ENCODE measurements at regions not wholly inside any gene's neighbourhood (a gene's known extent, or its start where the extent isn't known, plus 50 kb on each side); places are given as distances from the start of the nearest gene placed in this dataset.

DNA sequence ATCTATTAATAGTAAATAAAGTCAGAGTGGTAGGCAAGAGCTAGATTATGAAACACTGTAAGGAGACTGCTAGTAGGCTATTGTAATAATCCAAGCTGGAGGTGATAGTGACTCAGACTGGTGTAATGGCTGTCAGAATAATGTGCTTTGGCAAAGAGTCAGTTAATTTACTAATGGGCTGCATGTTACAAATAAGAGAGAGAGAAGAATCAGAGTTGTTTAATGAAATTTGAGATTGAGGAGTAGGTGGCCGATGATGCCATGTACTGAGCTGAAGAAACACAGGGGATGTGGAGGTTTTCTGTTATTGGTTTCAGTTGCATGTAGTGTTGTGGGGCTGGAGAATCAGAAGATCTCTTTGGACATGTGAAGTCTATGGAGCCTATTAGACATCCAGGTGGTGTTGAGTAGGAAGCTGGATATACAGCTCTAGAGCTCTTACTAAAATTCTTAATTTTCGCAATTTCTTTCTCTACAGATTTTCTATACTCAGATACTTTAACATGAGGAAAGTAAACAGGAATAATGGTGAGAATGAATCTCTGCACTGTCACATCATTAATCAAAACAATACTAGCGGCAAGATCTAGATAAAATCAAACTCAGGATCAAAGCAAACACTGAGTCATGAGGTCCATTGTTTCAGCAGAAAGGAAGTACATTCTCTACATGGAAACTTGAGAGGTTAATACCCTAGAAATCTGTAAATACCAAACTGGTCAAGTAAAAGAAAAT lies 167.7 kb downstream of the SIM1 start:
- TF ChIP-seq, protein P1, sequence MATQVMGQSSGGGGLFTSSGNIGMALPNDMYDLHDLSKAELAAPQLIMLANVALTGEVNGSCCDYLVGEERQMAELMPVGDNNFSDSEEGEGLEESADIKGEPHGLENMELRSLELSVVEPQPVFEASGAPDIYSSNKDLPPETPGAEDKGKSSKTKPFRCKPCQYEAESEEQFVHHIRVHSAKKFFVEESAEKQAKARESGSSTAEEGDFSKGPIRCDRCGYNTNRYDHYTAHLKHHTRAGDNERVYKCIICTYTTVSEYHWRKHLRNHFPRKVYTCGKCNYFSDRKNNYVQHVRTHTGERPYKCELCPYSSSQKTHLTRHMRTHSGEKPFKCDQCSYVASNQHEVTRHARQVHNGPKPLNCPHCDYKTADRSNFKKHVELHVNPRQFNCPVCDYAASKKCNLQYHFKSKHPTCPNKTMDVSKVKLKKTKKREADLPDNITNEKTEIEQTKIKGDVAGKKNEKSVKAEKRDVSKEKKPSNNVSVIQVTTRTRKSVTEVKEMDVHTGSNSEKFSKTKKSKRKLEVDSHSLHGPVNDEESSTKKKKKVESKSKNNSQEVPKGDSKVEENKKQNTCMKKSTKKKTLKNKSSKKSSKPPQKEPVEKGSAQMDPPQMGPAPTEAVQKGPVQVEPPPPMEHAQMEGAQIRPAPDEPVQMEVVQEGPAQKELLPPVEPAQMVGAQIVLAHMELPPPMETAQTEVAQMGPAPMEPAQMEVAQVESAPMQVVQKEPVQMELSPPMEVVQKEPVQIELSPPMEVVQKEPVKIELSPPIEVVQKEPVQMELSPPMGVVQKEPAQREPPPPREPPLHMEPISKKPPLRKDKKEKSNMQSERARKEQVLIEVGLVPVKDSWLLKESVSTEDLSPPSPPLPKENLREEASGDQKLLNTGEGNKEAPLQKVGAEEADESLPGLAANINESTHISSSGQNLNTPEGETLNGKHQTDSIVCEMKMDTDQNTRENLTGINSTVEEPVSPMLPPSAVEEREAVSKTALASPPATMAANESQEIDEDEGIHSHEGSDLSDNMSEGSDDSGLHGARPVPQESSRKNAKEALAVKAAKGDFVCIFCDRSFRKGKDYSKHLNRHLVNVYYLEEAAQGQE (IDR thresholded peaks at IDR 0.05; ENCODE audit: borderline replicate concordance): no peak
- TF ChIP-seq SMC3 (conservative IDR thresholded peaks at IDR 0.05; ENCODE audit: poor library complexity) (no peak), EP300 (conservative IDR thresholded peaks at IDR 0.05; ENCODE audit: poor library complexity, severe bottlenecking) (no peak)
- TF ChIP-seq, protein P2, sequence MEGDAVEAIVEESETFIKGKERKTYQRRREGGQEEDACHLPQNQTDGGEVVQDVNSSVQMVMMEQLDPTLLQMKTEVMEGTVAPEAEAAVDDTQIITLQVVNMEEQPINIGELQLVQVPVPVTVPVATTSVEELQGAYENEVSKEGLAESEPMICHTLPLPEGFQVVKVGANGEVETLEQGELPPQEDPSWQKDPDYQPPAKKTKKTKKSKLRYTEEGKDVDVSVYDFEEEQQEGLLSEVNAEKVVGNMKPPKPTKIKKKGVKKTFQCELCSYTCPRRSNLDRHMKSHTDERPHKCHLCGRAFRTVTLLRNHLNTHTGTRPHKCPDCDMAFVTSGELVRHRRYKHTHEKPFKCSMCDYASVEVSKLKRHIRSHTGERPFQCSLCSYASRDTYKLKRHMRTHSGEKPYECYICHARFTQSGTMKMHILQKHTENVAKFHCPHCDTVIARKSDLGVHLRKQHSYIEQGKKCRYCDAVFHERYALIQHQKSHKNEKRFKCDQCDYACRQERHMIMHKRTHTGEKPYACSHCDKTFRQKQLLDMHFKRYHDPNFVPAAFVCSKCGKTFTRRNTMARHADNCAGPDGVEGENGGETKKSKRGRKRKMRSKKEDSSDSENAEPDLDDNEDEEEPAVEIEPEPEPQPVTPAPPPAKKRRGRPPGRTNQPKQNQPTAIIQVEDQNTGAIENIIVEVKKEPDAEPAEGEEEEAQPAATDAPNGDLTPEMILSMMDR (IDR thresholded peaks at IDR 0.05; ENCODE audit: poor library complexity, severe bottlenecking): no peak
